Neural cell (in vitro differentiated cells): ENCODE measurements at regions not wholly inside any gene's neighbourhood (a gene's known extent, or its start where the extent isn't known, plus 50 kb on each side); places are given as distances from the start of the nearest gene placed in this dataset.
A peak's percentile ranks its signal among the peaks of the same experiment; 100 is the strongest.

Experiments
- H2AFZ ChIP-seq: fragments of 200-600, 300-800 bp; sonication (generic), shearing (Covaris generic); 2 replicates; pipeline ENCODE4 v1.6.0; 2014; ENCODE audit warnings: low read depth, mild to moderate bottlenecking, antibody characterized with exemption, low read length, moderate library complexity
- H3F3A ChIP-seq: fragments of 200-600 bp; shearing (Covaris generic); 2 replicates; pipeline ENCODE4 v1.6.1; 2016; ENCODE audit warnings: mild to moderate bottlenecking, moderate library complexity, mixed read lengths, antibody characterized with exemption, low read length; ENCODE audit not compliant: insufficient read depth, poor library complexity, severe bottlenecking
- H3K27ac ChIP-seq: fragments of 200-600, 300-800 bp; sonication (generic), shearing (Covaris generic); 2 replicates; pipeline ENCODE4 v1.5.1; 2014; ENCODE audit warnings: mild to moderate bottlenecking, low read length, moderate library complexity
- H3K27me3 ChIP-seq: fragments of 300-800, 200-600 bp; sonication (generic), shearing (Covaris generic); 2 replicates; pipeline ENCODE4 v1.6.0; 2014; ENCODE audit warnings: mild to moderate bottlenecking, low read depth, low read length, moderate library complexity; ENCODE audit not compliant: insufficient read depth
- H3K36me3 ChIP-seq: fragments of 300-800, 200-600 bp; sonication (generic), shearing (Covaris generic); 2 replicates; pipeline ENCODE4 v1.5.1; 2014; ENCODE audit warnings: mild to moderate bottlenecking, antibody characterized with exemption, low read length, moderate library complexity; ENCODE audit not compliant: insufficient read depth
- H3K4me2 ChIP-seq: fragments of 300-800, 200-600 bp; sonication (generic), shearing (Covaris generic); 2 replicates; pipeline ENCODE4 v1.6.0; 2014; ENCODE audit warnings: mild to moderate bottlenecking, low read length
- H3K4me3 ChIP-seq: fragments of 300-800, 200-600 bp; sonication (generic), shearing (Covaris generic); 2 replicates; pipeline ENCODE4 v1.5.1; 2014; ENCODE audit warnings: mild to moderate bottlenecking, low read length, moderate library complexity
- H3K79me2 ChIP-seq: fragments of 200-600 bp; shearing (Covaris generic); replicated peaks from 2 replicates; pipeline ENCODE4 v1.6.0; 2014; ENCODE audit warnings: mild to moderate bottlenecking, low read length, moderate library complexity; ENCODE audit not compliant: insufficient read depth
- H3K9ac ChIP-seq: fragments of 300-800, 200-600 bp; sonication (generic), shearing (Covaris generic); 2 replicates; pipeline ENCODE4 v1.6.1; 2016; ENCODE audit warnings: mild to moderate bottlenecking, low read length, mixed read lengths
- H3K9me2 ChIP-seq: fragments of 200-600 bp; shearing (Covaris generic); 2 replicates; pipeline ENCODE4 v1.6.1; 2016; ENCODE audit warnings: mild to moderate bottlenecking, low read length, mixed read lengths; ENCODE audit not compliant: insufficient read depth
- H3K9me3 ChIP-seq: fragments of 200-600, 300-800 bp; sonication (generic), shearing (Covaris generic); 2 replicates; pipeline ENCODE4 v1.6.1; 2016; ENCODE audit warnings: mild to moderate bottlenecking, mixed run types, low read length, moderate library complexity, mixed read lengths
- H4K20me1 ChIP-seq: fragments of 200-600 bp; shearing (Covaris generic); 2 replicates; pipeline ENCODE4 v1.6.1; 2016; ENCODE audit warnings: mild to moderate bottlenecking, mixed run types; ENCODE audit not compliant: insufficient read depth
- CTCF ChIP-seq: fragments of 450-650 bp; IDR thresholded peaks from 2 replicates; pipeline ENCODE4 v1.5.1; 2014; ENCODE audit warnings: antibody characterized with exemption, mild to moderate bottlenecking, moderate library complexity; ENCODE audit not compliant: poor library complexity, severe bottlenecking
- EP300 ChIP-seq: fragments of 450-650 bp; conservative IDR thresholded peaks from 2 replicates; pipeline ENCODE4 v1.6.1; 2014; ENCODE audit warnings: antibody characterized with exemption, mild to moderate bottlenecking, moderate library complexity; ENCODE audit not compliant: poor library complexity, severe bottlenecking
- EZH2 ChIP-seq: fragments of 200-600, 300-800 bp; shearing (Covaris generic), sonication (generic); IDR thresholded peaks from 2 replicates; pipeline ENCODE4 v1.6.1; 2014; ENCODE audit warnings: antibody characterized with exemption, low read length, borderline replicate concordance, mild to moderate bottlenecking; ENCODE audit not compliant: insufficient read depth, poor library complexity, severe bottlenecking
- POLR2AphosphoS5 ChIP-seq: IDR thresholded peaks from 2 replicates; pipeline ENCODE4 v1.6.1; 2012
- REST ChIP-seq: IDR thresholded peaks from 2 replicates; pipeline ENCODE4 v1.6.1; 2012; ENCODE audit warnings: borderline replicate concordance
- TAF1 ChIP-seq: IDR thresholded peaks from 2 replicates; pipeline ENCODE4 v1.6.1; 2012; ENCODE audit warnings: low read depth

GRCh38 chr20:6837730-6838129 lies 70.2 kb downstream of the BMP2 start:
- Histone ChIP-seq H3K4me3 (no peak overlapping the region), H3F3A (no peaks in the 10 kb centered on the region), H3K27me3 (no peaks in the 10 kb centered on the region), H3K27ac (no peak overlapping the region), H3K36me3 (no peaks in the 10 kb centered on the region), H3K79me2 (no peaks in the 10 kb centered on the region), H3K9ac (no peak overlapping the region), H2AFZ (no peak overlapping the region), H3K9me3 (no peaks in the 10 kb centered on the region), H3K4me2 (no peak overlapping the region), H3K9me2 (no peaks in the 10 kb centered on the region), H4K20me1 (no peaks in the 10 kb centered on the region)
- TF ChIP-seq TAF1 (no peak), REST (peak; percentile 59), EZH2 (no peak)

GRCh38 chr20:6838181-6838826 lies 70.8 kb downstream of the BMP2 start:
- Histone ChIP-seq H3F3A (no peaks in the 10 kb centered on the region), H3K9me3 (no peaks in the 10 kb centered on the region), H3K27ac (no peak overlapping the region), H3K79me2 (no peaks in the 10 kb centered on the region), H3K4me3 (no peak overlapping the region), H4K20me1 (no peaks in the 10 kb centered on the region), H3K27me3 (no peaks in the 10 kb centered on the region), H3K36me3 (no peaks in the 10 kb centered on the region), H2AFZ (no peak overlapping the region), H3K9me2 (no peaks in the 10 kb centered on the region), H3K9ac (no peak overlapping the region), H3K4me2 (no peak overlapping the region)
- TF ChIP-seq EP300 (peak; percentile 37), POLR2AphosphoS5 (peak; percentile 11), CTCF (no peak)

GRCh38 chr20:6841128-6841527 lies 73.6 kb downstream of the BMP2 start:
- H2AFZ ChIP-seq, result no peak overlapping the region
- H3K27ac ChIP-seq, result no peak overlapping the region
- H3K9me3 ChIP-seq, result no peaks in the 10 kb centered on the region
- H3K9ac ChIP-seq, result no peak overlapping the region
- no peaks in the 10 kb centered on the region for H3K79me2 ChIP-seq
- no peaks in the 10 kb centered on the region for H3K36me3 ChIP-seq
- no peaks in the 10 kb centered on the region for H3K27me3 ChIP-seq
- H3K4me2 ChIP-seq, result no peak overlapping the region
- H4K20me1 ChIP-seq, result no peaks in the 10 kb centered on the region
- H3K4me3 ChIP-seq, result no peak overlapping the region
- no peak for TF ChIP-seq EP300
- TF ChIP-seq EZH2, result no peak
- no peak for TF ChIP-seq CTCF
- no peaks in the 10 kb centered on the region for H3K9me2 ChIP-seq
- H3F3A ChIP-seq, result no peaks in the 10 kb centered on the region
